DMS153 treated with DMSO at 0.1 percent for 48 hours (cell line): ENCODE measurements at regions not wholly inside any gene's neighbourhood (a gene's known extent, or its start where the extent isn't known, plus 50 kb on each side); places are given as distances from the start of the nearest gene placed in this dataset.

Experiments
- DNase-seq: peaks from one replicate; lab custom pipeline; 2025; ENCODE audit not compliant: unreplicated experiment; lab: John Stamatoyannopoulos, UW

- no peak for DNase-seq
Measured at GRCh38 chr22:47796128-47796908, 1033.9 kb downstream of the TBC1D22A start.

GRCh38 chr22:47795477-47796127 lies 1033.2 kb downstream of the TBC1D22A start:
- DNase-seq = no peak

DNA sequence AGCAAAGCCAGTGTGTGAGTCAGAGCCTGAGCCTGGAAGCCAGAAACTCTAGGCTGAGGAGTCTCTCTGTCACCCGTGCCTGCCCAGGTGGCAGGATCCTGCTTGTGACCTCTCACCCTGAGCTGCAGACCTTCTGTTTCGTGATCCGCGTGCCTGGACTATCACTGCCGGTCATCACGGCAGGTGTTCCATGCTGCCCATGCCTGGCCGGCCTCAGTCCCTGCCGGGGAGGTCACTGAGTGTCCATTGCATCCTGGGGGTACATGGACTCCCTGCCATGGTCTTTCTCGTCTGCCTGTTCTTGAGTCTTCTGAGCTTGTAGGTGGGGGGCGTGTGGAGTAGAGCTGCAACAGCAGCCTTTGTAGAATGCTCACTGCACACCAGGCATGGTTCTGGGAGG lies 1032.4 kb downstream of the TBC1D22A start:
- no peak for DNase-seq

DNA sequence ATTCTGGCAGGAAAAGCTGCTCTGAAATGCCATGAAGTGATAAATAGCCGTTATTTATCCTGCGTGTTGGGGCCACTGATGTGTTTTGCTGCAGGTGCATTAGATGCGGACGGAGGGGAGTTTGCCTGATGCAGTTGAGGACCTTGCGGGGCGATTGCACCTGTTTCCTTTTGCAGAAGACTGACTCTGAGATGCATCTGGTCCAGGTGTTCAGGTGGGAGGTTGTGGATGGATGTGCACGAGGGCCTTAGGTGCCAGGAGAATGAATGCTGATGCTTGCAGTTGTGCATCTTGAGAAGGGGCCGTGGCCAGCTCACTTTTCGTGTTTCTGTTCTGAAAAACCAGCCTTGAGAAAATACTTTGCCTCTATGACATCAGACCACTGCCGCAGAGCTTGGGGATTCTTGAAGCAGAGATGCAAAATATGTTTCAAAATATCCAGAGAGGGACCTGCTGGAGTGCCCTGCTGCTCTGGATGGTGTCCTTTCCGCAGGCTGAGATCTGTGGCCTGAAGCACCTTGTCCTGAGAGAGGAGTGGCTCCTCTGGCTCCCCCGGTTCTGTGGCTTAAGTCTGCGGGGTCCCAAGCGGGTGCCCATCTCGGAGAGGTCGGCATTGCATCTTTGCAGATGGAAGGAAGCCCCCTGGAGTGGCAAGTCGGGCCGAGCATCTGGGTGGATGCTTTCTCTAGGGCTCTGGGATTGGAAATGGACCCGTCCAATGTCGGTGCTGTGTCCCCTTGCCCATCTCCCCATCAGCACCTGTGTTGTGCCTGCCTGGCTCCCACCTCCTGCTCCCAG lies 1031.1 kb downstream of the TBC1D22A start:
- DNase-seq = no peak

- no peak for DNase-seq
Measured at GRCh38 chr22:47789171-47789570, 1026.7 kb downstream of the TBC1D22A start.

- no peak for DNase-seq
Measured at GRCh38 chr22:47788461-47788860, 1026.0 kb downstream of the TBC1D22A start.

- DNase-seq = no peak
Measured at GRCh38 chr22:47787501-47788227, 1025.2 kb downstream of the TBC1D22A start.

DNA sequence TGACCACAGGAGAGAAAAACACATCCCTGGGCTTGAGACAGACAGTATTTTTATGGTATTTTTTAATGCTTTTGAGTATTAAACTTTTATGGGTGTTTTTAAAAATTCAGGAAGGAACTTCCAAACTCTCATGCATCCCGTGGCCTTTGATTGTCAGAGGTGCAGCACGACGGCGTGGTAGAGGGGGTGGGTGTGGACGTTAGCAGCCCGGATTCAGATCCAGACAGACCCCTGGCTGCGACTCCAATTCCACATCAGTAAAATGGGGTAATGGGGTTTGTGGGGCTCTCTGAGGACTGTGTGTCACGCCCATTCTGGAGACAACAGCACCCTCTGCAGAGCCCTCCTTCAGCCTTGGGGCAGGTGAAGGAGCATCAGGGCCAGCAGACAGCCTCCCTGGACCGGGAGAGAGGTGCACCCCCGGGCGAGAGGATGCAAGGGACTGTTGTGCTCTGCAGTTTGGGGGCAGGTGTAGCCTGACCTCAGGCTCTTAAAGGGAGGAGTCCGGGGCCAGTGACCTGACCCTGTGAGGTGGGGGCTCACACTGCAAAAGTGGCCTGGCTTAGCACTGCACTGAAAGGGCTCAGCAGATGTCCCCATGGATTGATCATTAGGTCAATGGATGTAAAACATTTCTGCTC lies 1024.3 kb downstream of the TBC1D22A start:
- no peak for DNase-seq

GRCh38 chr22:47784991-47785390 lies 1022.5 kb downstream of the TBC1D22A start:
- DNase-seq = no peak

DNA sequence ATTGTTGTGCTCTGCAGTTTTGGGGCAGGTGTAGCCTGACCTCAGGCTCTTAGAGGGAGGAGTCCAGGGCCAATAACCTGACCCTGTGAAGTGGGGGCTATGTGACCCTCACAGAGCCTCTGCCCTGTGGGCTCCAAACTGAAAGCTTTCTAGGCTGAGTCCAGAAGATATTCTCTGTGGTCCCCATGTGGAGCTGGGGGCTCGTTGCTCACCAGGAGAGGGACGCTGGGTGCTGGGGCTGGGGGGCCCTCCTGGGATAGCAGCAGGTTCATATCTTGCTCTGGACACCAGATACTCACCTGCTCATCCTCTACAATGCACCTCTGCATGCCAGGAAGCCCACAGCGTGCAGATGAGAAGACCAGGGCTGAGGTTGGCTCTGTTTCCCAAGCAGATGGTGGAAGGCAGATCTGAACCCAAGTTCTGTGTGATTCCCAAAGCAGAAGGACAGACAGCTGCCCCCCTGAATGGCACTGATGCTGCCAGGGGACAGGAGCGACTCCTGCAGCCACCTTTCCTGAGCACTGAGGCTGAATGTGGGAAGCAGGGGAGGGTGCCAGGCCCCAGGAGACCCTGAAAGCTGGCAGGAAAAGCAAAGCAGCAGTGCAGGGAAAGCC lies 1022.0 kb downstream of the TBC1D22A start:
- DNase-seq = no peak

GRCh38 chr22:47783433-47784366 lies 1021.2 kb downstream of the TBC1D22A start:
- DNase-seq = no peak

- no peak for DNase-seq
Measured at GRCh38 chr22:47782328-47783075, 1020.1 kb downstream of the TBC1D22A start.

- no peak for DNase-seq
Measured at GRCh38 chr22:47781427-47782111, 1019.1 kb downstream of the TBC1D22A start.

DNA sequence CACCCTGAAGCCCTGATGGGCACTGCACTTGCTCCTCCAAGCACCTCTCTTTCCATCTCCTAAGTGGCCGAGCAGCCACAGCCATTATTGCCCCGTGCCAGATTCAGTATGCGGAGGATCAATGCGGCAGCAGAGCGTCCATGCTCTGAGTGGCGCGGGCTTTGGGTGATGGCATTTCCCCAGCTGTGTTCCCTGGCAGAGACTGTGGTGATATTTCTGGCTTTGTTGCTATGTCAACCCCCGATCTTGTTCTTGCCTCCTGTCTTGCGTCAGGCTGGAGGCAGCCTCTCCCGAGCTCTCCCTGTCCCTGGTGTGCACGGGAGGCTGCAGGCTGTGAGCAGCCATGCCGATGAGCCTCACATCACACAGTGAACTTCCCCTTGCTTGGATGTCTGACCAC lies 1018.6 kb downstream of the TBC1D22A start:
- no peak for DNase-seq

- no peak for DNase-seq
Measured at GRCh38 chr22:47780281-47780875, 1017.9 kb downstream of the TBC1D22A start.

DNA sequence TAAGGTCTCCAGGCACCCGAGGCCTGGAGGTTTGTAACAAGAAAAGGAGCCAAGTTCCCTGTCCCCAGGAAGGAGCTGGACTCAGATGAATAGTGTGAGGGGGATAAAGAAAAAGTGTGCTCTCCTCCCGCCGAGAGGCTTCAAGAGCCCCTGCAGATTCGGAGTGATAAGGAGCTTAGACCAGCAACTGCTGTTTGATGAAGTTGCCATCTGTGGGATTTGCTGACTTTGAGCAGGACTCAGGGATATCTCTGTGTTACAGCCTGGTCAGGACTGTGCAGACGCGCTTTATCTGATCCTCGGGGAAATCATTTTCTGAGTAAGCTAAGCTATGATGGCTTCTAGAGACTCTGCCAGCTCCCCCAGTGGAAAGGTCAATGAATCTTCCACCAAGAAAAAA lies 1017.0 kb downstream of the TBC1D22A start:
- DNase-seq = no peak

- no peak for DNase-seq
Measured at GRCh38 chr22:47778160-47778658, 1015.8 kb downstream of the TBC1D22A start.
